HepG2 (cell line): ENCODE measurements at regions not wholly inside any gene's neighbourhood (a gene's known extent, or its start where the extent isn't known, plus 50 kb on each side); places are given as distances from the start of the nearest gene placed in this dataset.
A peak's percentile ranks its signal among the peaks of the same experiment; 100 is the strongest.

Experiments
- ATM ChIP-seq: fragments of 450-650 bp; IDR thresholded peaks from 2 replicates; pipeline ENCODE4 v1.7.1; 2017; ENCODE audit warnings: mild to moderate bottlenecking, borderline replicate concordance
- CENPT ChIP-seq: sonication (generic); formaldehyde crosslinking; IDR thresholded peaks from 2 replicates; pipeline ENCODE4 v1.8.0; 2022; ENCODE audit warnings: low read depth, mild to moderate bottlenecking, moderate library complexity, missing genetic modification reagents
- ELF1 ChIP-seq: sonication (generic); formaldehyde crosslinking; IDR thresholded peaks from 2 replicates; pipeline ENCODE4 v1.4.0; 2020; ENCODE audit warnings: missing genetic modification reagents
- EP300 ChIP-seq, 3 experiments: sonication (generic) in 1 of 3; formaldehyde crosslinking in 1 of 3; IDR thresholded peaks; 2 replicates each; pipeline versions ENCODE4 v1.5.1 to v1.6.1; 2011 to 2020; ENCODE audit warnings: low read depth in 2 of 3, low read length in 2 of 3, borderline replicate concordance in 1 of 3, improper control_type of control experiment in 1 of 3, mild to moderate bottlenecking in 1 of 3, missing genetic modification reagents in 1 of 3, moderate library complexity in 1 of 3
- ETS1 ChIP-seq: sonication (generic); formaldehyde crosslinking; IDR thresholded peaks from 2 replicates; pipeline ENCODE4 v1.4.0; 2020; ENCODE audit warnings: missing genetic modification reagents
- FLYWCH1 ChIP-seq: sonication (generic); formaldehyde crosslinking; IDR thresholded peaks from 2 replicates; pipeline ENCODE4 v1.8.1; 2023; ENCODE audit warnings: mild to moderate bottlenecking, missing genetic modification reagents
- FOXA3 ChIP-seq: IDR thresholded peaks from 2 replicates; pipeline ENCODE4 v1.6.1; 2016; ENCODE audit warnings: missing genetic modification reagents, missing compliant biosample characterization
- HNF4A ChIP-seq: sonication (generic); formaldehyde crosslinking; IDR thresholded peaks from 2 replicates; pipeline ENCODE4 v1.4.0; 2020; ENCODE audit warnings: missing genetic modification reagents
- HOXA9 ChIP-seq: sonication (generic); formaldehyde crosslinking; IDR thresholded peaks from 2 replicates; pipeline ENCODE4 v1.8.1; 2022; ENCODE audit warnings: missing genetic modification reagents, mild to moderate bottlenecking, moderate library complexity, borderline replicate concordance
- IRF2 ChIP-seq: IDR thresholded peaks from 2 replicates; pipeline ENCODE4 v1.6.1; 2018; ENCODE audit warnings: missing genetic modification reagents, missing compliant biosample characterization
- PATZ1 ChIP-seq: sonication (generic); formaldehyde crosslinking; IDR thresholded peaks from 2 replicates; pipeline ENCODE4 v1.4.0; 2020; ENCODE audit warnings: missing genetic modification reagents
- U2AF2 ChIP-seq: fragments of 200-400 bp; formaldehyde crosslinking; IDR thresholded peaks from 2 replicates; pipeline ENCODE4 v1.6.1; 2017; ENCODE audit warnings: low read depth, mild to moderate bottlenecking, low read length
- ZBTB10 ChIP-seq: sonication (generic); formaldehyde crosslinking; IDR thresholded peaks from 2 replicates; pipeline ENCODE4 v1.4.0; 2020; ENCODE audit warnings: missing genetic modification reagents, borderline replicate concordance
- ZBTB49 ChIP-seq: sonication (generic); formaldehyde crosslinking; IDR thresholded peaks from 2 replicates; pipeline ENCODE4 v1.4.0; 2020; ENCODE audit warnings: missing genetic modification reagents, borderline replicate concordance
- ZFP62 ChIP-seq: sonication (generic); formaldehyde crosslinking; IDR thresholded peaks from 2 replicates; pipeline ENCODE4 v1.4.0; 2020; ENCODE audit warnings: missing genetic modification reagents
- ZFP82 ChIP-seq: sonication (generic); formaldehyde crosslinking; IDR thresholded peaks from 2 replicates; pipeline ENCODE4 v1.5.1; 2020; ENCODE audit warnings: mild to moderate bottlenecking, missing genetic modification reagents, borderline replicate concordance
- ZNF124 ChIP-seq: sonication (generic); formaldehyde crosslinking; IDR thresholded peaks from 2 replicates; pipeline ENCODE4 v1.4.0; 2020; ENCODE audit warnings: missing genetic modification reagents
- ZNF180 ChIP-seq: sonication (generic); formaldehyde crosslinking; IDR thresholded peaks from 2 replicates; pipeline ENCODE4 v1.4.0; 2020; ENCODE audit warnings: low read depth, missing genetic modification reagents, borderline replicate concordance
- ZNF20 ChIP-seq: sonication (generic); formaldehyde crosslinking; IDR thresholded peaks from 2 replicates; pipeline ENCODE4 v1.4.0; 2020; ENCODE audit warnings: mild to moderate bottlenecking, moderate library complexity, missing genetic modification reagents
- ZNF276 ChIP-seq: sonication (generic); formaldehyde crosslinking; IDR thresholded peaks from 2 replicates; pipeline ENCODE4 v1.4.0; 2020; ENCODE audit warnings: mild to moderate bottlenecking, low read depth, missing genetic modification reagents
- ZNF713 ChIP-seq: sonication (generic); formaldehyde crosslinking; IDR thresholded peaks from 2 replicates; pipeline ENCODE4 v1.4.0; 2020; ENCODE audit warnings: mild to moderate bottlenecking, missing genetic modification reagents

GRCh38 chr22:44645083-44645482 is 56.9 kb upstream of the PRR5 start (continued):
- TF ChIP-seq PATZ1: no peak; the same call in 1 of the 2 replicates
- TF ChIP-seq ELF1 (CRISPR knock-in tag): no peak
- no peak for TF ChIP-seq ZNF713 (CRISPR knock-in tag)
- TF ChIP-seq ZBTB10 (CRISPR knock-in tag): no peak
- no peak for TF ChIP-seq CENPT (CRISPR knock-in tag)
- TF ChIP-seq EP300 (IDR thresholded peaks at IDR 0.05; ENCODE audit: low read depth in 2 of 2, low read length in 2 of 2): peak in 1 of 2 experiments; percentile 51; a peak in 1 of 4 replicates
- TF ChIP-seq EP300 (CRISPR knock-in tag; IDR thresholded peaks at IDR 0.05; ENCODE audit: borderline replicate concordance): peak; percentile 31; the same call in 1 of the 2 replicates
- no peak for TF ChIP-seq U2AF2
- no peak for TF ChIP-seq ZNF276 (CRISPR knock-in tag)
- TF ChIP-seq ATM: no peak
- no peak for TF ChIP-seq ZNF20 (CRISPR knock-in tag)
- TF ChIP-seq ETS1 (CRISPR knock-in tag): no peak
- TF ChIP-seq HOXA9: no peak
- no peak for TF ChIP-seq ZNF180
- TF ChIP-seq FLYWCH1 (CRISPR knock-in tag): no peak
- TF ChIP-seq HNF4A (CRISPR knock-in tag): peak; percentile 66
- TF ChIP-seq IRF2 (CRISPR knock-in tag): no peak
- no peak for TF ChIP-seq ZBTB49 (CRISPR knock-in tag)
- no peak for TF ChIP-seq ZNF124
- peak; percentile 92 for TF ChIP-seq FOXA3 (CRISPR knock-in tag)
- TF ChIP-seq ZFP62 (CRISPR knock-in tag): no peak
- TF ChIP-seq ZFP82 (CRISPR knock-in tag): no peak
